Mucosa of descending colon (tissue), 3 donors: ENCODE measurements at regions not wholly inside any gene's neighbourhood (a gene's known extent, or its start where the extent isn't known, plus 50 kb on each side); places are given as distances from the start of the nearest gene placed in this dataset.

Experiments used
- ATAC-seq: fragments of 200-7000 bp; cut with Tn5 transposase; one replicate; pipeline ENCODE4 v1.9.1; 2020; ENCODE audit warnings: mild to moderate bottlenecking, moderate library complexity
- DNase-seq, 3 donors: peaks; one replicate each; pipeline ENCODE4 v3.0.0-alpha.2; 2020
- H3K36me3 ChIP-seq: fragments of 200-600 bp; one replicate; pipeline ENCODE4 v1.8.0; 2021; ENCODE audit warnings: low read depth, mild to moderate bottlenecking
- H3K4me1 ChIP-seq: fragments of 200-600 bp; one replicate; pipeline ENCODE4 v1.8.0; 2021; ENCODE audit warnings: low read depth, mild to moderate bottlenecking
- H3K4me3 ChIP-seq: fragments of 200-600 bp; one replicate; pipeline ENCODE4 v1.8.0; 2021; ENCODE audit warnings: mild to moderate bottlenecking
- H3K9me3 ChIP-seq: fragments of 200-600 bp; one replicate; pipeline ENCODE4 v1.8.0; 2021; ENCODE audit warnings: mild to moderate bottlenecking
- intact Hi-C, 2 donors: fragments of 100-400 bp; cut with DNase I in 1 of 2; cut with micrococcal nuclease in 1 of 2; formaldehyde crosslinking; loops; one replicate each; pipeline versions ENCODE4 v1.11.0 to v1.11.1; 2022; cut with DNase I, micrococcal nuclease
- TF ChIP-seq, protein P1 (sequence below): fragments of 200-600 bp; IDR thresholded peaks from one replicate; pipeline ENCODE4 v1.8.0; 2022; ENCODE audit warnings: antibody characterized with exemption, mild to moderate bottlenecking
- donor health status: DM: no; HTN: no; CAD: no; lungs with moderate emphysema.
- donor health status: DM: no; HTN: no; CAD: no.
- donor health status: DM: no; HTN: yes; CAD: no.

DNA sequence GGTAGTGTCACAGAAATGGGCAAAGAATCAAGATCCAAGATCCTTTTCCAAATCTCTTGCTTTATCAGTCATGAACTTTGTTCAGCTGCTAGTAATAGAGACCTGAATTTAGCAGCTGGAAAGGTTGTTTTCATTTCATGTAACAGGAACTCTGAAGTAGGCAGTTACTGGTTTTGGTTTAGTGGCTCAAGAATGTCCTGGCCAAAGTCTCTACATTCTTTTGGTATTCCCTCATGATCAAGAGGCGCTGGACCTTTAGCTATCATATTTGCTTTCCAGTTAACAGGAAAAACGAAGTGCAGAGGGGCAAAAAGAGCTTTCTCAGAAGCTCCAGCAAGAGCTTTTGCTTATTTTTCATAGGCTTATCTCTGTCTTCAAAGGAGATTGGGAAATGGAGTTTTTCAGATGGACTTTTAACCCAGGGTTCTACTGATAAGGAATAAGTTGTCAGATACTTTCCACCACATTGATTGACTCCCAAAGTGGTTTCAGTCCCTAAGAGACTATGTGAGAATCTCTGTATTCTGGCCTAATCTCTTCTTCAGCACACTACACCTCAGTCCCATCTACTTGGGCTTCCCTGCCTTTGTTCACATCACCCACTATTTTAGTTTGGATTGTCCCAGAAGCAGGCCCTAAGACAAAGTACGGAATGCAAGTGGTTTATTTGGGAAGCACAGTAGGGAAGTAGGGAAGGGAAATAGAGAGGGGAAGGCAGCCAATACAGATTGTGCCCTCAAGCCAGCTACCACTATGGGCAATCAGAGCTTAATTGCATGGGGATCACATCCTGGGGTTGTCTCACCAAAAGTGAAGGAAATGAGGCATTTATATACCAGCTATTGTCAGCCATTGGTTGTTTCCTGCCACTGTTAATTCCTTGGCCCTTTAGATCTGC, 359.3 kb downstream of the LRRC70 start:
- no peaks in the 10 kb centered on the region for H3K9me3 ChIP-seq
- no peak overlapping the region for H3K4me3 ChIP-seq
- DNase-seq (no peak), ATAC-seq (no peak)
- H3K36me3 ChIP-seq, result no peaks in the 10 kb centered on the region
- intact Hi-C loops, result no loop called here
- no peaks in the 10 kb centered on the region for H3K4me1 ChIP-seq
- TF ChIP-seq, protein P1, sequence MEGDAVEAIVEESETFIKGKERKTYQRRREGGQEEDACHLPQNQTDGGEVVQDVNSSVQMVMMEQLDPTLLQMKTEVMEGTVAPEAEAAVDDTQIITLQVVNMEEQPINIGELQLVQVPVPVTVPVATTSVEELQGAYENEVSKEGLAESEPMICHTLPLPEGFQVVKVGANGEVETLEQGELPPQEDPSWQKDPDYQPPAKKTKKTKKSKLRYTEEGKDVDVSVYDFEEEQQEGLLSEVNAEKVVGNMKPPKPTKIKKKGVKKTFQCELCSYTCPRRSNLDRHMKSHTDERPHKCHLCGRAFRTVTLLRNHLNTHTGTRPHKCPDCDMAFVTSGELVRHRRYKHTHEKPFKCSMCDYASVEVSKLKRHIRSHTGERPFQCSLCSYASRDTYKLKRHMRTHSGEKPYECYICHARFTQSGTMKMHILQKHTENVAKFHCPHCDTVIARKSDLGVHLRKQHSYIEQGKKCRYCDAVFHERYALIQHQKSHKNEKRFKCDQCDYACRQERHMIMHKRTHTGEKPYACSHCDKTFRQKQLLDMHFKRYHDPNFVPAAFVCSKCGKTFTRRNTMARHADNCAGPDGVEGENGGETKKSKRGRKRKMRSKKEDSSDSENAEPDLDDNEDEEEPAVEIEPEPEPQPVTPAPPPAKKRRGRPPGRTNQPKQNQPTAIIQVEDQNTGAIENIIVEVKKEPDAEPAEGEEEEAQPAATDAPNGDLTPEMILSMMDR, result no peak

DNA sequence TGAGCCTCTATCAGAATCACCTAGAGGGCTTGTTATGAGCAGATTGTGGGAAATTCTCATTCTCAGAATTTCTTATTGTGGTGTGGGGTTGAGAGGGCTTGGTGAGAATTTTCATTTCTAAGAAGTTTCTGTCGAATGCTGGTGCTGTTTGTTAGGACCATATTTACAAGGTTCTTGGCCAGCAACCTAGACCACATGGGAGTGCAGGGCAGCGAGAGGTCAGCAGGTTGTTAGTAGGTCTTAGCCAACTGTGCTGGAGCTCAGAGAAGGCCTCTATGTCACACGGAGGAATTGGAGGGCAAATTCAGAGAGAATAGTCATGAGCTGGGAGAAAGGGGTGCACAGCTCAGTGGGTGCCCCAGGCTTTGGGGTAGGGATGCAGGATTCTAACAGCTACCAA, 357.0 kb downstream of the LRRC70 start:
- Histone ChIP-seq H3K9me3 (no peaks in the 10 kb centered on the region), H3K36me3 (no peaks in the 10 kb centered on the region), H3K4me1 (no peaks in the 10 kb centered on the region), H3K4me3 (no peak overlapping the region)
- intact Hi-C loops, result no loop called here
- TF ChIP-seq, protein P1, result no peak
- DNase-seq (no peak), ATAC-seq (no peak)

DNA sequence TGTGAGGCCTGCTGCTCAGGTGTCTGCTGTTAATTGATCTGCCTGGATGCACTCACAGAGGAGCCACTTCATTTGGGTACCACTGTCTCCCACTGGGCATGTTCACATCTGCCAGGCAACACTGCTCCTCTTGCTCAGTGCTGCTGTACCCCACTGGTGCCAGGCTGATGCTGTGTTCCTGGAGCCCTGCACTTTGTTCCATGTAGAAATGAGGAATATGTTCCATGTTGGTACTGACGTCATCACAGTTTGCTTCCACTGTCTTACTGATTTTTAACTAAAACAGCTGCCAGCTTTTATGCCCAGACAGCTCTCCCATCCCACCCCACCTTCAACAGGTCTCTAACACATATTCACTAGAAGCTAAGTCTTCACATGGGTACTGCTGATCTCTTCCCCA, 355.7 kb downstream of the LRRC70 start:
- DNase-seq (no peak), ATAC-seq (no peak)
- TF ChIP-seq, protein P1, result no peak
- Histone ChIP-seq H3K4me1 (no peaks in the 10 kb centered on the region), H3K9me3 (no peaks in the 10 kb centered on the region), H3K4me3 (no peak overlapping the region), H3K36me3 (no peaks in the 10 kb centered on the region)
- intact Hi-C loops, result no loop called here

DNA sequence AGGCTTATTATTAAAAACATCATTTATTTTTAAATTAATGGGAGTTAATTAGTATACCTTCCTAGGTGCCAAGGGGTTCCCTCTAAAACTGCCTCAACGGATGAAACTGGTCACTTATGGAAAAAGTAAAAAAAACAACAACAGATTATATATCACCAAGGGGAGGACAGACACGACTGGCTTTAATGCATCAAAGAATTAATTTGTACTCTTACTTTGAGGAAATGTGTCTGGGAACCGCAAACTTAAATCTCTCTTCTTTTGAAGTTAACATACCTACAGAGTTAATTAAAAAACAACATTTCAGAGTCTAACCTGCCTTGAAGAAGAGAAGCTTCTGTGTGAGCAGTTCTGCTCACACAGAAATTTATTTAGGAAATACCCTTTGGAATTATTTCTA, 354.6 kb downstream of the LRRC70 start:
- TF ChIP-seq, protein P1, result no peak
- Histone ChIP-seq H3K4me3 (no peak overlapping the region), H3K9me3 (no peaks in the 10 kb centered on the region), H3K4me1 (no peaks in the 10 kb centered on the region), H3K36me3 (no peaks in the 10 kb centered on the region)
- DNase-seq (no peak), ATAC-seq (no peak)
- intact Hi-C loops, result no loop called here

DNA sequence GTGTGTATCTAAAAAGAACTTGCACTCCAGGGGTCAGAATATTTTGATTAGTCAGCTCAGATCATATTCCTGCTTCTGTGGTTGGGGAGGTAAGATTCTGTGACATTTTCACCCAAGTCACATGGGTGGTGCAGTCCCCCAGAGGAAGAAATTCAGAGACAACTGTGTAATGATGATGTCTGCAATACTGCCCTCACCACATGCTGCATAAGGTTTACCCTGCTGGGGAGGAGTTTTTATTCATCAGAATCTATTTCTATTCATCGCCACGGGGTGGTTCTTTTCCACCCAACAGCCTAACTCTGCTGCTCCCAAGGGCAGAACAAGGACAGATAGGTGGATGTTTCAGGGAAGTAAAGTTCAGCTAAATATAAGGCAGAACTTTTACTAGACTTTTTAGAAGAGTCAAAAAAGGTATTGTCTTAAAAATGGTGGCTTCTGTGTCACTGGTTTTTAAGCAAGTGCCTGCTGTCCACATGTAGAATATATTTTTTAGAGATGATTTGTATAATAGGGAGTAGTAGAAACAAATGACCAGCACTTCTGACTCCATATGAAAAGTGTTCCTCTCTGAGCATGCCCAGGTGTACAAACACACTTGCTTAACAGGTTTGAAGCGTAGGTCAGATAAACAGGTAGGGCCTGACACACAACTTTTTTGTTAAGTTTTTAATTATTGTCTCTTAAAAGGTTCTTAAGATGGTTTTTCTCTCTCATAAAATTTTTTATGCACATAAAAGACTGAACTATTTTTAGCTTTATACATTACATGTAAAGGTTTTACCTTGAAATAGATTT, 352.7 kb downstream of the LRRC70 start:
- TF ChIP-seq, protein P1, result no peak
- H3K9me3 ChIP-seq, result no peaks in the 10 kb centered on the region
- H3K36me3 ChIP-seq, result no peaks in the 10 kb centered on the region
- intact Hi-C loops, result no loop called here
- no peaks in the 10 kb centered on the region for H3K4me1 ChIP-seq
- DNase-seq (no peak), ATAC-seq (no peak)
- H3K4me3 ChIP-seq, result no peak overlapping the region
